AG08396 (cell line): ENCODE measurements at regions not wholly inside any gene's neighbourhood (a gene's known extent, or its start where the extent isn't known, plus 50 kb on each side); places are given as distances from the start of the nearest gene placed in this dataset.
"Not testable (repeated sequence)": the region's sequence is repeated elsewhere in the genome, so short reads cannot be mapped to it uniquely, and the experiment has no call there.

ENCODE experiments used
- DNase-seq: peaks from one replicate; pipeline ENCODE4 v3.0.0; 2012; ENCODE audit warnings: low spot score, mixed read lengths

GRCh38 chr2:175684466-175684865 is 317.6 kb downstream of the LNPK start:
- no peak for DNase-seq

GRCh38 chr2:175679728-175680127 is 322.3 kb downstream of the LNPK start:
- DNase-seq = no peak

GRCh38 chr2:175679231-175679630 is 322.8 kb downstream of the LNPK start:
- DNase-seq = no peak

DNA sequence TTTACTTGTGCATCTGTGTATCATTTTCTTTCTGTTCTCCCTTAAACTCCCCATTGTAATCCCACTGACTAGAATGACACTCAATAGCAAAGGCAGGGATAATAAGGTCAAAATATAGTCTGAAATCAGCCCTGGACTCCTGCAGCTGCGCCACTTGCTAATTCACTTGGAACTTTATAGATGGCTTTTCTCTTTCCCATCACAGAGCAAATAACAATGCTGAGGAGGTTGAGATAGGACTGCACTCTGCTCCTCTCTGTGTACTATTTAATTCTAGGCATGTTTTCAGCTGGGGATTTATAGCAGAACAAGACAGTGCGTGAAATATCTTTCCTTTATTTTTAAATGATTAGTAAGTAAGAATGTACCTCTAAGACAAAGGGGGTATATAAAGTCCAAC is 324.2 kb downstream of the LNPK start:
- DNase-seq = no peak

- no peak for DNase-seq
Measured at GRCh38 chr2:175676813-175677212, 325.3 kb downstream of the LNPK start.

DNA sequence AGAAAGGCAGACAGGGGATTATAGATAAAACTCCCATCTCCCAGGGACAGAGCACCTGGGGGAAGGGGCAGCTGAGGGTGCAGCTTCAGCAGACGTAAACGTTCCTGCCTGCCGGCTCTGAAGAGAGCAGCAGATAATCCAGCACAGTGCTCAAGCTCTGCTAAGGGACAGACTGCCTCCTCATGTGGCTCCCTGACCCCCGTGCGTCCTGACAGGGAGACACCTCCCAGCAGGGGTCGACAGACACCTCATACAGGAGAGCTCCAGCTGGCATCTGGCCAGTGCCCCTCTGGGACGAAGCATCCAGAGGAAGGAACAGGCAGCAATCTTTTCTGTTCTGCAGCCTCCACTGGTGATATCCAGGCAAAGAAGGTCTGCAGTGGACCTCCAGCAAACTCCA is 333.3 kb downstream of the LNPK start:
- DNase-seq = not testable (repeated sequence)

DNA sequence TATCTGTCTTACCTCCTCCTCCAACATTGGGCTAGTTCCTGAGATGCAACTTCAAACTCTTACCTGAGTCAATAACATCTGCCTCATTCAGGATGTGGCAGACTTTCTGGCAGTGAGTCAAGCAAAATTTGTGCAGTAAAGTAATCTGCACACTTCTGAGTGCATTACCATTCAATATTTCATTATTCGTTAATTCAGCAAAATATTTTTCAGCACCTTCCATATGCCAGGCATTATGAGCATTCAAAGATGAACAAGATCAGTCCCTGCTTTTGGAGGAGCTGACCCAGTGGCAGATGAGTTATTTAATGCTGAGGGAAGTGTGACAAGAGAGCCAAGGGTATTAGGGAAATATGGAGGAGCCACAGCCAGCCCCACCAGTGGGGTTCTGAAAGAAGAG is 339.7 kb downstream of the LNPK start:
- DNase-seq = no peak

GRCh38 chr2:175648577-175649063 is 353.4 kb downstream of the LNPK start:
- no peak for DNase-seq

DNA sequence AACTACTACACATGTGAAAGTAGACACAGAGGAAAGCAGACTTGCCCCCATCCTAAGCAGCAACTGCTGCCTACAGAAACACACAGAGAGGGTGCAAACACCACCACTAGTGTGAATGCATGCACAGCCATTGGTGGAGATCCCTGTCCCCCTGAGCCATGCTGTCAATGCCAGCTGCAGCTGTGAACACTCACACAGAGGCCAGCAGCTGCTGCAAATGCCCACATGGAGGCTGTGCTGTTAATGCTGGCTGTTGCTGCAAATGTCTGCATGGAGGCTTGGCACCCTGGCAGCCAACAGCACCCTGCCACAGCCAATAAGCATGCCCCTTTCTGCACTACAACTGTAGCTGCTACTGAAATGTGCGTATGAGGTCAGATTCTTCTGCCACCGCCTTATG is 355.0 kb downstream of the LNPK start:
- DNase-seq = no peak

DNA sequence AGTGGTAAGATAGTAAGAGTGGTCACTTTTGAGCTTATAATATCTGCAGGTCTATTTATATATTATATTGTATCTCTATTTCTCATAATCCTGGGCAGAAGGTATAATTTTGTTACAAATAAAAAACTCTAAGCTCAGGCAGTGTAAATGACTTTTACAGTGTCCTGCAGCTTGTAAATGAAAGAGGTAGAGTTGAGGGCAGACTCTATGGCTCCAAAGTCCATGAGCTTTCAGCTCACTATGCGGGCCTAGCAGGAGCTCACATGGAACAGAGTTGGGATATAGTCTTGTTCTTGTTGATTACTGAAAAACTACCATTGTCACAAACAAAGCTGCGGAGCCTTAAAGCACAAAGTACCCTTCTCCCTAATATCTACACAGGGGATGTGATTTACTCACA is 361.4 kb downstream of the LNPK start:
- DNase-seq = no peak

GRCh38 chr2:175633227-175633626 is 368.8 kb downstream of the LNPK start:
- DNase-seq = no peak

- DNase-seq = no peak
Measured at GRCh38 chr2:175631245-175631623, 370.8 kb downstream of the LNPK start.

- no peak for DNase-seq
Measured at GRCh38 chr2:175630280-175631244, 371.5 kb downstream of the LNPK start.

DNA sequence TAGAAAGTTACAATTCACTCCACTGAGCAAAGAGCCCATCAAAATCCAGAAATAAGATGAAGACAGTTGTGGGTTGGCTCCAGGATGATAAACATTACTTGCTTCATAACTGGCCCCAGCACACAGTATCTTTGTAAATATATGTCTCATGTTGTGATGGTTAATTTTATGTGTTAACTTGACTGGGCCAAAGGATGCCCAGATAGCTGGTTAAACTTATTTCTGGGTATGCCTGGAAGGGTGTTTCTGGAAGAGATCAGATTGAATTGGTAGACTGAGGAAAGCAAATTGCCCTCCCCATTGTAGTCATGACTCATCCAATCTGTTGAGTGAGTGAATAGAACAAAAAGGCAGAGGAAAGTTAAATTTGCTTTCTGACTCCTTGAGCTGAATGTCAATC is 373.8 kb downstream of the LNPK start:
- DNase-seq = no peak

DNA sequence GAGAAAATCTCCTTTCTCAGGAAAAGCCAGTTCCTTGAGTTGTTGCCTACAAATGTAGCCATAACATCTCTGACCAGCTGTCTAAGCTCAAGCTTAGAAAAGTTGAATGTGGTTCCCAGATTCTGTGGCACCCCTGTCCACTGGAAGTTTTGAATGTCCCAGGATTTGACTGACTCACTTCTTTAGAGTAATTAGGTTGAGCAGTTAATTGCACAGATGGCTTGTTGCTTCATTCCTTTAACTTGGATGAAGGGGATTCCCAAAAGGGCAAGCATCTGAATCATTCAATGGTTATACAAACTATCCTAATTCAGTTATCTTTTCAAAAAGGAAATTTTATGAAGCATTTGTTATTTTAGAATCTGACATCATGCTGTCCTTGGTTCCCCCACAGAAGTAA is 374.7 kb downstream of the LNPK start:
- no peak for DNase-seq

DNA sequence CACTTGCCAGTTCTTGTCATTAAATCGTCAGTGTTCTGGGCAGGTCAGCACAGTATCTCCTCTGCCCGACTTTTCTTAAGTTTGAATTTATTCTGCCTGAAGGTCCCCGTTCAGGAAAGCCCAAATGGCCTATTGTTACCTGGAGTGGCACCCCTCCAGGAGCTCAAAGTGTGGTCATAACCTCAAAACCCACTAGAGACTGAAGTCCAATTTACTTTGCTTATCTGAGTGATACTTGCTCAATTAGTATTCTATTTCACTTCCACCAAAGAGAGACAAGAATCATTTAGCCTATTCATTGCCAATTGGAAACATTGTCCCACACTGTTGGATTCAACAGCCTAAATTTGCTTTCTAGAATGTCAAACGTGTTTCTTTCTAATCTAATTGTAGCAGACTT is 375.3 kb downstream of the LNPK start:
- DNase-seq = no peak

GRCh38 chr2:175624785-175625184 is 377.3 kb downstream of the LNPK start:
- no peak for DNase-seq

DNA sequence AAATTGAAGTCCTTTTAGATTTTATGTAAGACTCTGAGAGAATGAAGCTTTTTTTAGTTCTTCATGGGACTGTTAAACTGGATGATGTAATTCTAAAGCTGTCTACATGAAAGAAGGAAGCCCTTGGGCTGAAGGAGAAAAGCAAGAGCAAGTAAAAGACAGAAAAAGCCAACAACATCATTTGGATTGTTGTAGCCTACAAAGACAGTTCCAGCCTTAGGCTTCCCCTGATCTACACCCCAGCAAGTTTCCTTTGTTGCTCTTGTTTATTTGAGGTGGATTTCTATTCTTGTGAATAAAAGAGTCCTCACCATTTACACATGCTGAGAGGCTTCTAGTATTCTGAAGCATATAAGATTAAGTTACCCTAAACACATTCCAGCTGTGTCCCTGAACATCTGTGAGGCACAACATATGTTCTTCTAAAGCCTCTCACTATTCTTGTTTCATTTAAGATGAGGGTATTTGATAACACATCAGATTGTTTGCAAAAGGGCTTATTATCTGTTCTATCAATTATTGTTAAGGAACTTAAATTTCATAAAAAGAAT is 377.8 kb downstream of the LNPK start:
- DNase-seq = no peak

DNA sequence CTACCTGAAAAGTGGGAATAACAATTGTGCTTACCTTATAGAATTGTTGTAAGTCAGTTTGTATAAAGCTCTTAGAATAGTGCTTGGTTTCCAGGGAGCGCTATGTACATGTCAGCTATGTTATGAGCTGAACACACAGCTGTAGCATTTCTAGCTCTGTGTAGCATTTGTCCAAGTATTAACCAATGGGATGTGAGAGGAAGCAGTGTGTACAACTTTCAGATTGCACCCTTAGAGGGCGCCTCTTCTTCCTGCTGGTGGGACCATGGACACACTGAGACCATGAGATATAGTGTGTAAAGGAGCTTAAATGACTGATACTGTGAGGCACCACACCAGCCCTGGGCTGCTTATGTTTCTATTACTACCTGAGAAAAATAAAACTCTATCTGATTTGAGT is 380.2 kb downstream of the LNPK start:
- DNase-seq = no peak

DNA sequence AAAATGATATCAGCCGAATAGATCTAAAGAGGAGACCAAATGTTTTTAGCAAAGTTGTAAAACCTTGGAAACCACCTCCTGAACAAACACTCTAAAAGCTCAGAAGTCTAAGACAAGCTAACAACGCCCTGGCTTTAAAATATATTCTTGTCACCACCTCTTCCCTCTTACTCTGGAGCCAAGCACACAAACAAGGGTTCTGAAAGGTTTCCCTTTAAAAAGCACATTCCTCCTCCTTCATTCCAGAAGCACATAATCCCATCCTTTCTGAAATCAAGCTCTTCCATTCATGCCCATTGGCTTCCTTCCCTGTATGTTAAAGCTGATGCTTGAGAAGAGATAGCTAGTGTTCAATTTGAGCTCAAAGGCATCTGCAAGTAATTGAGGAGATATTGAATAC is 382.0 kb downstream of the LNPK start:
- no peak for DNase-seq

DNA sequence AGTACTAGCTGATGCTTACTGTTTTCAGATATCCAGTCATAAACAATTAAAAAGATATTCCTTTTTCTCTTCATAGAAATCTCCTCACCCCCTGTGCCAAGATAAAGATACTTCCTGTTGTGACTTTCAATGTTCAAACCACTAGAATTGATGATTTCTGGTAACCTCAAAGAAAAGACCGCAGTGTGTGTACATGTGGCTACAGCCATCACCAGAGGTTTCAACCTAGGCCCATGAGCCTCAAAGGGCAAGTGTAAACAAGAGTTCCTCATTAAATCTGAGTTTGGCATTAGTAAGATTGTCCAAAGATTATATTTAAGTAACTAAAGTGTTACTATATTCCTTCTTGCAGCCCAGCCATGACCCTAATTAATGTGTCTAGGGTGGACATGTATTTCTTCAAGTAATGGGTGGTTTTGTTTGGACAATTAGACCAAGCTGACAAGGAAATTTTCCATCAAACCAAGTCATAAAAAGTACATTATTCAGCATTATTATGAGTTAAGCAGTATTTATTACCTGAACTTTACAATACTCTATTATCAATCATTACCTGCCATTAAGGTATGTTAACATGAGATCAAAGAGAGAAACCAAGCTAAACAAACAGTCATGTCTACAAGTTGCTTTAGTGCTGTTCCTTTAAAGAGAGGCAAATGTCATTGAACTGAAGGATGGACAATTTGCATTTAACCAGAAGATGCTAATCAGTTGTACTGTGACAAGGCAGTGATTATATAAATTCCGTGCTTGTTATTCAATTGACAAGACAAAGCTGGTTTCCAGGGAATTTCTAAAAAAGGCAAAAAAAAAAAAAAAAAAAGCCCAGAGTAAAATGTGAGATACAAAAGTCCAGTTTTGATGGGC is 382.7 kb downstream of the LNPK start:
- DNase-seq = no peak

- no peak for DNase-seq
Measured at GRCh38 chr2:175612280-175612679, 389.8 kb downstream of the LNPK start.
